ENCODE measurements at regions not wholly inside any gene's neighbourhood (a gene's known extent, or its start where the extent isn't known, plus 50 kb on each side); places are given as distances from the start of the nearest gene placed in this dataset.

DNA sequence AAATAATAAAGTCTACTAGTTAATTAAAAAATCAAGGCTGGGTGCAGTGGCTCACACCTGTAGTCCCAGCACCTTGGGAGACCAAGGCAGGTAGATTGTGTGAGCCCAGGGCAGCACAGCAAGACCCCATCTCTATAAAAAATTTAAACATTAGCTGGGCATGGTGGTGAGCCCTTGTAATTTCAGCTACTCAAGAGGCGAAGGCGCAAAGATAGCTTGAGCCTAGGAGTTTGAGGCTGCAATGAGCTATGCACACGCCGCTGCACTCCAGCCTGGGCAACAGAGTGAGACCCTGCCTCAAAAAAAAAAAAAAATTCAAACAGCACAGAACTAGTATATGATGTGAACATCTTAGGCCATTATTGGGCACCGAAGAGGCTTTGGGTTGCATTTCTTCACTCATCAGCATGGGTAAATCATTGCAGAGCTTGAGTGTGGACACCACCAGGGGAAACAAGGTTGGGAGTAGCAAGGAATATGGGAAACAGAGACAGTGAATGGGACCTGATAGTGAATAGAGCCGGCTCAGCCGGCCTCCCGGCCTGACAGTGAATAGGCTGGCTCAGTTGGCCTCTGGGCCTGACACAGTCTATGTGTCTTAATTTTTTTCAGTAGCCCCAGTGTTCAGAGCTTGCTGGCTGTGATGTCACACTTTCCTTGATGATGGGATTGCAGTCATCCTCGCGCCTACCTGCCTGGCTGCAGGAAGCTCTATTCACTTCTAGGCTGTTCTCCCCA is 89.1 kb upstream of the ERRFI1 start:
- intact Hi-C loops (cut with DNase I, micrococcal nuclease): no loop called here

DNA sequence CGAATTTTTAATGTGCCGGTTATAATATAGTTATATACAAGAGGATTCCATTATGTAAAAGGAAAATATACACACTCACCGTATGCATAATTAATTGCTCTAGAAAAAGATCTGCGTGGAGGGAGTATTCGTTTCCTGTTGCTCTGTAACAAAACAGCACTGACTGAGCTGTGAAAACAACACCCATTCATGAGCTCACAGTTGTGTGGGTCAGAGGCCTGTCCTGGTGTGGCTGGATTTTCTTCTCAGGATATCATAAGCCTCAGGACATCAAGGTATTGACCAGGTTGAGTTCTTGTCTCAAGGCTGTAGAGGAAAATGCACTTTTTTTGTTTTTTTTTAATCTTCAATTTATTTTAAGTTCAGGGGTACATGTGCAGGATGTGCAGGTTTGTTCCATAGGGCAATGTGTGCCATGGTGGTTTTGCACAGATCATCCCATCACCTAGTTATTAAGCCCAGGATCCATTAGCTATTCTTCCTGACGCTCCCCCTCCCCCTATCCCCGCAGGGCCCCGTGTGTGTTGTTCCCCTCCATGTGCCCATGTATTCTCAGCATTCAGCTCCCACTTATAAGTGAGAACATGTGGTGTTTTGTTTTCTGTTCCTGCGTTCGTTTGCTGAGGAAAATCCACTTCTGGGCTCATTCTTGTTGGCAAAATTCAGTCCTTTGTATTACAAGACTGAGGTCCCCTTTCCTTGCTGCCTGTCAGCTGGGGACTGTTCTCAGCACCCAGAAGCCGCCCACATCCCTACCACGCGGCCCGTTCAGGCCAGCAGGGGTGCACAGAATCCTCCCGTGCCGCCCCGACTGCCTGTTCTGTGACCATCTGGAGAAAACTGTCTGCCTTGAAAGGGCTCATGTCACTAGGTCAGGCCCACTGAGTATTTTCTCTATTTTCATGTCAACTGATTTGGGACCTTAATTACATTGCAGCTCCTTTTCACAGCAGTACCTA is 87.4 kb upstream of the ERRFI1 start:
- Histone ChIP-seq H3K36me3 (ENCODE audit: low read depth) (no peaks in the 10 kb centered on the region), H3K9me3 (no peaks in the 10 kb centered on the region), H3K4me3 (no peak overlapping the region), H3K4me1 (ENCODE audit: low read depth) (no peaks in the 10 kb centered on the region)
- no peak for ATAC-seq
- intact Hi-C loops (cut with DNase I, micrococcal nuclease): no loop called here
- TF ChIP-seq, protein P1, sequence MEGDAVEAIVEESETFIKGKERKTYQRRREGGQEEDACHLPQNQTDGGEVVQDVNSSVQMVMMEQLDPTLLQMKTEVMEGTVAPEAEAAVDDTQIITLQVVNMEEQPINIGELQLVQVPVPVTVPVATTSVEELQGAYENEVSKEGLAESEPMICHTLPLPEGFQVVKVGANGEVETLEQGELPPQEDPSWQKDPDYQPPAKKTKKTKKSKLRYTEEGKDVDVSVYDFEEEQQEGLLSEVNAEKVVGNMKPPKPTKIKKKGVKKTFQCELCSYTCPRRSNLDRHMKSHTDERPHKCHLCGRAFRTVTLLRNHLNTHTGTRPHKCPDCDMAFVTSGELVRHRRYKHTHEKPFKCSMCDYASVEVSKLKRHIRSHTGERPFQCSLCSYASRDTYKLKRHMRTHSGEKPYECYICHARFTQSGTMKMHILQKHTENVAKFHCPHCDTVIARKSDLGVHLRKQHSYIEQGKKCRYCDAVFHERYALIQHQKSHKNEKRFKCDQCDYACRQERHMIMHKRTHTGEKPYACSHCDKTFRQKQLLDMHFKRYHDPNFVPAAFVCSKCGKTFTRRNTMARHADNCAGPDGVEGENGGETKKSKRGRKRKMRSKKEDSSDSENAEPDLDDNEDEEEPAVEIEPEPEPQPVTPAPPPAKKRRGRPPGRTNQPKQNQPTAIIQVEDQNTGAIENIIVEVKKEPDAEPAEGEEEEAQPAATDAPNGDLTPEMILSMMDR (IDR thresholded peaks at IDR 0.05): no peak
- DNase-seq: no peak

More for the DNA sequence above, 89.1 kb upstream of the ERRFI1 start:
- Histone ChIP-seq H3K36me3 (ENCODE audit: low read depth) (no peaks in the 10 kb centered on the region), H3K9me3 (no peaks in the 10 kb centered on the region), H3K4me3 (no peak overlapping the region), H3K4me1 (ENCODE audit: low read depth) (no peaks in the 10 kb centered on the region)
- TF ChIP-seq, protein P1 (IDR thresholded peaks at IDR 0.05): no peak
- no peak for DNase-seq
- no peak for ATAC-seq

DNA sequence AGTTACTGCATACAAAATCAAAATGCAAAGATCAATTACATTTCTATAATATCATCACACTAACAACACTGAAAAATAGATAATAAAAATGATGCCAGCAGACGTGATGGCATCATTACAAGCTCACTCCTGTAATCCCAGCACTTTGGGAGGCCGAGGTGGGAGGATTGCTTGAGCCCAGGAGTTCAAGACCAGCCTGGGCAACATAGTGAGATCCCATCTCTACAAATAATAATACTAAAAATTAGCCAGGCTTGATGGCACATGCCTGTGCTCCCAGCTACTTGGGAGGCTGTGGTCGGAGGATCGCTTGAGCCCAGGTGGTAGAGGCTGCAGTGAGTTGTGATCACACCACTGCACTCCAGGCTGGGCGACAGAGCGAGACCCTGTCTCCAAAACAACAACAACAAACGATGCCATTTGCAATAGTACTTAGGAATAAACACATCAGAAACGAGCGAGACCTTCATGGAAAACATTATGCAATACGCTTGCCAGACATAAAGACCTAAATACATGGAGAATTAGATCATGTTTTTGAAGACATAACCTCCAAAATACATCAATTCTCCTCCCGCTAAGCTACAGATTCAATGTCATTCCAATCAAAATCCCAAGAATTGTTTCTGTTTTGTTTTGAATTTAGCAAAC is 86.6 kb upstream of the ERRFI1 start:
- no peaks in the 10 kb centered on the region for H3K4me1 ChIP-seq (ENCODE audit: low read depth)
- no peak for ATAC-seq
- TF ChIP-seq, protein P1 (IDR thresholded peaks at IDR 0.05): no peak
- intact Hi-C loops (cut with DNase I, micrococcal nuclease): no loop called here
- no peak overlapping the region for H3K4me3 ChIP-seq
- H3K36me3 ChIP-seq (ENCODE audit: low read depth): no peaks in the 10 kb centered on the region
- H3K9me3 ChIP-seq: no peaks in the 10 kb centered on the region
- no peak for DNase-seq

DNA sequence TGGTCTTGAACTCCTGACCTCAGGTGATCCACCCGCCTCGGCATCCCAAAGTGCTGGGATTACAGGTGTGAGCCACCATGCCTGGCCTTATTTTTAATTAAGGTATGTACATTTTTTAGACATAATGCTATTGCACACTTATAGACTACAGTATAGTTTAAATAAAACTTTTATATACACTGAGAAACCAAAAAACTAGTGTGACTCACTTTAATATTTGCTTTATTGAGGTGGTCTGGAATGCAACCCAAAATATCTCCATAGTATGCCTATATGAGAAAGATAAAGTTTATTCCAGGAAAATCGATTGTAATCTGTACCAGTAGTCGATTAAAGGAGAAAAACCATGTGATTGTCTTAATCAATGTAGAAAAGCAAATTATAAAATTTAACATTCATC is 85.5 kb upstream of the ERRFI1 start:
- Histone ChIP-seq H3K4me1 (ENCODE audit: low read depth) (no peaks in the 10 kb centered on the region), H3K9me3 (no peaks in the 10 kb centered on the region), H3K4me3 (no peak overlapping the region), H3K36me3 (ENCODE audit: low read depth) (no peaks in the 10 kb centered on the region)
- DNase-seq: no peak
- intact Hi-C loops (cut with DNase I, micrococcal nuclease): no loop called here
- TF ChIP-seq, protein P1 (IDR thresholded peaks at IDR 0.05): no peak
- ATAC-seq: no peak

DNA sequence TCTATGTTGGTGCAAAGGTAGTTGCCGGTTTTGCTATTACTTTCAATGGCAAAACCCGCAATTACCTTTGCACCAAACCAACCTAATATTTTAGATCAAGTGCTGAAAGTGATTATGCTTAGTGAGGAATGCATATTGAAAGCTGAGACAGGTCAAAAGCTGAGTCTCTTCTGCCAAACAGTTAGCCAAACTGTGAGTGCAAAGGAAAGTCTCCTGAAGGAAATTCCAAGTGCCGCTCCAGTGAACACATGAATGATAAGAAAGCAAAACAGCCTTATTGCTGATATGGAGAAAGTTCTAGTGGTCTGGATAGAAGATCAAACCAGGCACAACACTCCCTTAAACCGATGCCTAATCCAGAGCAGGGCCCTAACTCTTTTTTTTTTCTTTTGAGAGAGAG is 83.1 kb upstream of the ERRFI1 start:
- TF ChIP-seq, protein P1 (IDR thresholded peaks at IDR 0.05): no peak

More for the DNA sequence above, 83.1 kb upstream of the ERRFI1 start:
- no peaks in the 10 kb centered on the region for H3K36me3 ChIP-seq (ENCODE audit: low read depth)
- H3K9me3 ChIP-seq: no peaks in the 10 kb centered on the region
- intact Hi-C loops (cut with DNase I, micrococcal nuclease): no loop called here
- DNase-seq (no peak), ATAC-seq (no peak)
- H3K4me3 ChIP-seq: no peak overlapping the region
- no peaks in the 10 kb centered on the region for H3K4me1 ChIP-seq (ENCODE audit: low read depth)
